Aorta (tissue), 5 donors: ENCODE measurements at regions not wholly inside any gene's neighbourhood (a gene's known extent, or its start where the extent isn't known, plus 50 kb on each side); places are given as distances from the start of the nearest gene placed in this dataset.

Experiments used
- ATAC-seq: fragments of 200-7000 bp; cut with Tn5 transposase; one replicate; pipeline ENCODE4 v1.9.1; 2022; ENCODE audit warnings: moderate library complexity; ENCODE audit not compliant: low FRiP score
- DNase-seq, 2 donors: peaks; one replicate each; pipeline ENCODE4 v3.0.0-alpha.2; 2020
- H3K27ac ChIP-seq, 2 donors: one replicate each; pipeline ENCODE4 v1.5.1; 2013; ENCODE audit warnings: low read length in 2 of 2, mild to moderate bottlenecking in 2 of 2, moderate library complexity in 2 of 2, control low read depth in 1 of 2, inconsistent platforms in 1 of 2, low read depth in 1 of 2
- H3K27me3 ChIP-seq, 2 donors: one replicate each; pipeline ENCODE4 v1.6.1; 2013; ENCODE audit warnings: control low read depth in 1 of 2, low read length in 1 of 2, mild to moderate bottlenecking in 1 of 2, moderate library complexity in 1 of 2; ENCODE audit not compliant: insufficient read depth in 2 of 2, control insufficient read depth in 1 of 2
- H3K36me3 ChIP-seq, 2 donors: one replicate each; pipeline ENCODE4 v1.6.1; 2013; ENCODE audit warnings: control low read depth in 1 of 2, low read length in 1 of 2, mild to moderate bottlenecking in 1 of 2; ENCODE audit not compliant: insufficient read depth in 2 of 2, control insufficient read depth in 1 of 2
- H3K4me1 ChIP-seq, 2 donors: one replicate each; pipeline ENCODE4 v1.6.1; 2013; ENCODE audit warnings: low read length in 2 of 2, control low read depth in 1 of 2, mild to moderate bottlenecking in 1 of 2, moderate library complexity in 1 of 2; ENCODE audit not compliant: insufficient read depth in 2 of 2, control insufficient read depth in 1 of 2
- H3K4me3 ChIP-seq, 2 donors: one replicate each; pipeline ENCODE4 v1.5.1; 2013; ENCODE audit warnings: low read length in 2 of 2, control low read depth in 1 of 2, mild to moderate bottlenecking in 1 of 2
- H3K9me3 ChIP-seq: one replicate; pipeline ENCODE4 v1.6.1; 2013; ENCODE audit warnings: mild to moderate bottlenecking, low read length; ENCODE audit not compliant: control insufficient read depth
- WGBS, 2 donors: extraction: QIAGEN DNeasy Blood & Tissue Kit; methylation state at CpG; one replicate each; pipeline ENCODE4 v1.1.7; 2013; 5-methylcytosine and 5-hydroxymethylcytosine counted together
- intact Hi-C, 2 donors: fragments of 100-400 bp; cut with DNase I; formaldehyde crosslinking; loops; one replicate each; pipeline versions ENCODE4 v1.14.2 to v1.15.0; 2022
- donor health status: healthy with polysubstance abuse.
- donor health status: Bipolar disorder and iron deficiency.
- donor health status: DM: no; HTN: no; CAD: no.
- donor health status: DM: no; HTN: no; CAD: no.
- donor health status: DM: yes; HTN: yes; CAD: no.

- 73 to 79% methylated on average over 3 of the region's 3 CpGs for WGBS, 2 donors
- Histone ChIP-seq H3K27me3 (no peaks in the 10 kb centered on the region), H3K36me3 (no peaks in the 10 kb centered on the region), H3K4me1 (no peaks in the 10 kb centered on the region), H3K4me3 (no peak overlapping the region), H3K9me3 (no peaks in the 10 kb centered on the region), H3K27ac (no peak overlapping the region)
- DNase-seq (no peak), ATAC-seq (no peak)
- intact Hi-C loops, result no loop called here
Observed at GRCh38 chr1:198888379-198888943, 249.6 kb downstream of the PTPRC start.

DNA sequence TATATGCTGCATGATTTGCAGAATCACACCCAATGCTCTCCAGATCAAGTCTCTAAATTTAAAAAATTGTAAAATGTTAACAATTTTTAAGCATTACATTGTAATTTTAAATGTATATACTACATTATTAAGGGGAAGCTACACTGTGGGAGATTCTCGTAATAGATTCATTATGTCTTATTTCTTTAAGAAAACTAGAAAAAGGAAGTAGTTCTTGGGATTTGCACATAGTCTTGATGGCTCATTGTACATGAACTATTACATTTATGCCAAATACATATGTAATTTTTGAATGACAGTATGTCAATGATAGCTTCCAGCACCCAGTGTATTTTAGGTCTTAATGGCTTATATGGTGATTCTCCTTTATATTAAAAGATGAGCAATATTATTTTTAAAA is 250.3 kb downstream of the PTPRC start:
- no peaks in the 10 kb centered on the region for H3K36me3 ChIP-seq
- no peaks in the 10 kb centered on the region for H3K27me3 ChIP-seq
- intact Hi-C loops, result no loop called here
- WGBS, 2 donors, result 92 to 97% methylated on average over 1 of the region's 1 CpG
- no peak for ATAC-seq
- no peak for DNase-seq
- H3K4me3 ChIP-seq, result no peak overlapping the region
- no peaks in the 10 kb centered on the region for H3K9me3 ChIP-seq
- H3K27ac ChIP-seq, result no peak overlapping the region
- no peaks in the 10 kb centered on the region for H3K4me1 ChIP-seq

GRCh38 chr1:198889749-198890148 is 250.9 kb downstream of the PTPRC start:
- Histone ChIP-seq H3K27ac (no peak overlapping the region), H3K36me3 (no peaks in the 10 kb centered on the region), H3K27me3 (no peaks in the 10 kb centered on the region), H3K4me1 (no peaks in the 10 kb centered on the region), H3K4me3 (no peak overlapping the region), H3K9me3 (no peaks in the 10 kb centered on the region)
- 47 to 68% methylated on average over 1 of the region's 1 CpG for WGBS, 2 donors
- ATAC-seq, result no peak
- intact Hi-C loops, result no loop called here
- DNase-seq, result no peak

DNA sequence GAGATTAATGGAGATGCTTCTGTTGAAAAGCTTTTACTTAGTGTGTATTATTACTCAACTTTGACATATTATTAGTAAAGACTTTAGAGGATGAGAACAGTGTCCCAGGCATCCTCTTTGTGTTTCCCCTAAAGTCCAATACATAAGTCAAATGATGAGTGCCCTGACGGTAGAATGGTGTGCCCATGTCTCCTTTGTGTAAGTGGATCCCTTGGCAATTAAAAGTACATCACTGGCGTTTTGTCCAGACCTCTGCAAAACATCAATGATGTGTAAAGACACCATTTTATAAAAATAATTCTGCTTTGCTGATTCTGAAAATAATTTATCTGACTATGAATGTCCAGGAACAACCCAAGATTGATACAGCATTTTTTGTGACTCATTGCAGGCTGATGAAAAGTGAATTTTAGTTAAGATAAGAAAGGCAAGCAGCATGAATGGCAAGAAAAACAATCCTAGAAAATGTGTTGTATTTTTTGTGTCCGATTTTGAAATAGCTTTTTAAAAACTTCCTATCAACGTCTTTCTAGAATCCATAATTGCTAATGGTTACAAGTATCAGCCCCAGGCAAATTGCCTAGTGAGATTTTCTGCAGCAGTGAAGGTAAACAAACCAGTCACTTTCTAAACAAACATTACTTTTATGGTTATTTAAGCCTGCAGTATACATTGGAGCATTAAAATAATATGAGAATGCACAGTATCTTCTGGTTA is 251.5 kb downstream of the PTPRC start:
- Histone ChIP-seq H3K36me3 (no peaks in the 10 kb centered on the region), H3K4me1 (no peaks in the 10 kb centered on the region), H3K4me3 (no peak overlapping the region), H3K27me3 (no peaks in the 10 kb centered on the region), H3K9me3 (no peaks in the 10 kb centered on the region), H3K27ac (no peak overlapping the region)
- 23 to 31% methylated on average over 4 of the region's 4 CpGs for WGBS, 2 donors
- ATAC-seq (no peak), DNase-seq (no peak)
- intact Hi-C loops, result no loop called here

- WGBS, 2 donors, result 79 to 83% methylated on average over 1 of the region's 1 CpG
- no peaks in the 10 kb centered on the region for H3K36me3 ChIP-seq
- H3K27me3 ChIP-seq, result no peaks in the 10 kb centered on the region
- ATAC-seq, result no peak
- intact Hi-C loops, result no loop called here
- H3K27ac ChIP-seq, result no peak overlapping the region
- no peak overlapping the region for H3K4me3 ChIP-seq
- DNase-seq, result no peak
- H3K4me1 ChIP-seq, result no peaks in the 10 kb centered on the region
- no peaks in the 10 kb centered on the region for H3K9me3 ChIP-seq
Observed at GRCh38 chr1:198892065-198892464, 253.2 kb downstream of the PTPRC start.

DNA sequence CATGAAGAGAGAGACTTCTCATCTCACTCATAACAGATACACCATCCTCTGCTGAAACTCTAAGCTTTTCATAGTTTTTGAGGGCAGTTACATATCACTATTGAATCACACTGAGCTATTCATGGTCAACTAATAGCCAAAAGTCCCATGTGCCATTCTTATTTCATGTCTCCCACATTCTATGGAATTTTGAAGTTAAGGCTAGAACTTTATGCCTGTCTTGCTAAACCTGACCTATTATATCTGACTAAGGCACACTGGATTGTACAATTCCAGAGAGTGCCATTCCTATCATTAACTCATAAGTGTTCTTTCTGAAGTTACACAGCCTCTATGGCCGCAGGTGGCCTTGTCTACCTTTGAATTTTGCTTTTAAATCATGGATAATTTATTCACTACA is 254.3 kb downstream of the PTPRC start:
- 52 to 97% methylated on average over 1 of the region's 1 CpG for WGBS, 2 donors
- Histone ChIP-seq H3K36me3 (no peaks in the 10 kb centered on the region), H3K27me3 (no peaks in the 10 kb centered on the region), H3K27ac (no peak overlapping the region), H3K9me3 (no peaks in the 10 kb centered on the region), H3K4me1 (no peaks in the 10 kb centered on the region), H3K4me3 (no peak overlapping the region)
- ATAC-seq, result no peak
- intact Hi-C loops, result no loop called here
- no peak for DNase-seq

DNA sequence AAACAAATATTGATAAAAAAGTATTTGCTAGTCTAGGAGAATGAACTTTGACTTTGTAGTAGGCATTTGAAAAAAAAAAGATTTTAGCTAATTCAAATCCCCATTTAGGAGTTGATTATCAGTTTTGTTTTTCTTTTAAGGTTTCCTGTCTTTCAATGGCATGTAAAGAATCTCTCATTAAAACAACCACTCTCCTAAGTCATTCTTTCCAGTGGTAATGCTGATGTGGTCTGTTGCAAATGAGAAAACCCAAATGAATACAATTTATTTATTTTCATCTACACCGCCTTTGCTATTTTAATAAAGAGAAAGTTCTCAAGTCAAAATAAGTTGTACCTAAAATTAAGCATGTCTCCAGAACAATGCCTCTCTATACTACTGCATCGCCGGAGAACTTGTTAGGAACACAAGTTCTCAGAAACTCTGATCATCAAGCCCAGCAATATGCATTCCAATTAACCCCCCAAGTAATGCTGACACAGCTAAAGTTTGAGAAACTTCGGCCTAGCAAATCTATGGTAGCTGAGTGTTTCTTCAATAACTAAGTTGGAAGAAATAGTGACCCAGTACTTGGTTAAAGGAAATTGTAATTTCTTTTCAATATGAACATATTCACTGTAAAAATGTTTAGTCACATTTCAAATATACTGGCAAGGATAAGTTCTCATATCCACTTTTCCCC is 255.1 kb downstream of the PTPRC start:
- H3K36me3 ChIP-seq, result no peaks in the 10 kb centered on the region
- DNase-seq (no peak), ATAC-seq (no peak)
- intact Hi-C loops, result no loop called here
- H3K9me3 ChIP-seq, result no peaks in the 10 kb centered on the region
- no peak overlapping the region for H3K4me3 ChIP-seq
- H3K27ac ChIP-seq, result no peak overlapping the region
- no peaks in the 10 kb centered on the region for H3K27me3 ChIP-seq
- no peaks in the 10 kb centered on the region for H3K4me1 ChIP-seq
- whole genome bisulfite sequencing, 2 donors, result 88 to 90% methylated on average over 4 of the region's 4 CpGs

GRCh38 chr1:198901266-198901665 is 262.4 kb downstream of the PTPRC start:
- Histone ChIP-seq H3K36me3 (no peaks in the 10 kb centered on the region), H3K4me1 (no peaks in the 10 kb centered on the region), H3K4me3 (no peak overlapping the region), H3K27me3 (no peaks in the 10 kb centered on the region), H3K27ac (no peak overlapping the region), H3K9me3 (no peaks in the 10 kb centered on the region)
- ATAC-seq, result no peak
- no peak for DNase-seq
- 14 to 17% methylated on average over 3 of the region's 3 CpGs for WGBS, 2 donors
- intact Hi-C loops, result no loop called here

DNA sequence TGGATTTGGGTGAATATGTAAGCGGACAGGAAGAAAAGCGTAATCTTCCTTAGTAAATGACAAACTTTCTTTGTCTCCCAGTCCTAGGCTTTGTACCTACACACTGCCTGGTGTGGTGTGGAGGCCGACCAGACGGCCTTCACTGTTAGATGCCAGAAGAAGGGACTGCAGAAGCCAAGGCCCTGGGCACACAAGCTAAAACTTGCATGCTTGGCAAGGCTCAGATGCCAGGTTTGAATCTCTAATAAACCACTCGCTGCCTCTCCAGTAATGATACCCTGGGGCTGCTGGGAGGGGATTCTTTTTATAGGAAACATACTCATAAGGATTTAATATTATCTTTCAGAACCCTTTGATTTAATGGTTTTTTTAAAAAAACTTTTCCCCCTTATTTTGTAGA is 263.8 kb downstream of the PTPRC start:
- Histone ChIP-seq H3K27ac (no peak overlapping the region), H3K9me3 (no peaks in the 10 kb centered on the region), H3K4me1 (no peaks in the 10 kb centered on the region), H3K36me3 (no peaks in the 10 kb centered on the region), H3K27me3 (no peaks in the 10 kb centered on the region), H3K4me3 (no peak overlapping the region)
- ATAC-seq (no peak), DNase-seq (no peak)
- WGBS, 2 donors, result 52 to 55% methylated on average over 5 of the region's 5 CpGs
- intact Hi-C loops, result no loop called here
